ENCODE measurements at regions not wholly inside any gene's neighbourhood (a gene's known extent, or its start where the extent isn't known, plus 50 kb on each side); places are given as distances from the start of the nearest gene placed in this dataset.
"Not testable (repeated sequence)": the region's sequence is repeated elsewhere in the genome, so short reads cannot be mapped to it uniquely, and the experiment has no call there.

GRCh38 chr3:77746892-77747291, 707.0 kb downstream of the ROBO2 start:
- no peaks in the 10 kb centered on the region for H3K27me3 ChIP-seq
- no peak for TF ChIP-seq CTCF (IDR thresholded peaks at IDR 0.05)
- H3K4me3 ChIP-seq = no peak overlapping the region
- no peaks in the 10 kb centered on the region for H3K36me3 ChIP-seq
- no peaks in the 10 kb centered on the region for H3K4me1 ChIP-seq
- intact Hi-C loops (cut with DNase I) = no loop called here
- ATAC-seq (no peak), DNase-seq (no peak)
- H3K27ac ChIP-seq = no peak overlapping the region
- H3K9me3 ChIP-seq = no peaks in the 10 kb centered on the region

- H3K4me1 ChIP-seq; H3K9me3 ChIP-seq; H3K36me3 ChIP-seq; intact Hi-C loops (cut with DNase I); H3K4me3 ChIP-seq; H3K27ac ChIP-seq; DNase-seq; H3K27me3 ChIP-seq; ATAC-seq: not testable (repeated sequence)
Observed at GRCh38 chr3:77756397-77756975, 716.6 kb downstream of the ROBO2 start.

- intact Hi-C loops (cut with DNase I) = no loop called here
- H3K36me3 ChIP-seq = no peaks in the 10 kb centered on the region
- no peak overlapping the region for H3K4me3 ChIP-seq
- ATAC-seq (no peak), DNase-seq (no peak)
- H3K27ac ChIP-seq = no peak overlapping the region
- no peaks in the 10 kb centered on the region for H3K4me1 ChIP-seq
- TF ChIP-seq CTCF (IDR thresholded peaks at IDR 0.05) = no peak
- H3K27me3 ChIP-seq = no peaks in the 10 kb centered on the region
- H3K9me3 ChIP-seq = no peaks in the 10 kb centered on the region
Observed at GRCh38 chr3:77772459-77772858, 732.6 kb downstream of the ROBO2 start.

- intact Hi-C loops (cut with DNase I) = no loop called here
- no peak for ATAC-seq
Observed at GRCh38 chr3:77773084-77773483, 733.2 kb downstream of the ROBO2 start.

GRCh38 chr3:77780278-77780996, 740.5 kb downstream of the ROBO2 start:
- DNase-seq (no peak), ATAC-seq (no peak)
- no peak for TF ChIP-seq CTCF (IDR thresholded peaks at IDR 0.05)
- no peak overlapping the region for H3K4me3 ChIP-seq
- no peaks in the 10 kb centered on the region for H3K27me3 ChIP-seq
- no peaks in the 10 kb centered on the region for H3K4me1 ChIP-seq
- H3K9me3 ChIP-seq = no peaks in the 10 kb centered on the region
- no peak overlapping the region for H3K27ac ChIP-seq
- intact Hi-C loops (cut with DNase I) = no loop called here
- H3K36me3 ChIP-seq = no peaks in the 10 kb centered on the region

More at GRCh38 chr3:77773084-77773483, 733.2 kb downstream of the ROBO2 start:
- DNase-seq = no peak
- Histone ChIP-seq H3K27ac (no peak overlapping the region), H3K4me1 (no peaks in the 10 kb centered on the region), H3K27me3 (no peaks in the 10 kb centered on the region), H3K36me3 (no peaks in the 10 kb centered on the region), H3K9me3 (no peaks in the 10 kb centered on the region), H3K4me3 (no peak overlapping the region)
- TF ChIP-seq CTCF (IDR thresholded peaks at IDR 0.05) = no peak

GRCh38 chr3:77786216-77786615, 746.3 kb downstream of the ROBO2 start:
- intact Hi-C loops (cut with DNase I) = no loop called here
- DNase-seq = no peak
- H3K4me1 ChIP-seq = no peaks in the 10 kb centered on the region
- H3K9me3 ChIP-seq = no peaks in the 10 kb centered on the region
- ATAC-seq = no peak
- no peak overlapping the region for H3K4me3 ChIP-seq
- no peak overlapping the region for H3K27ac ChIP-seq
- H3K36me3 ChIP-seq = no peaks in the 10 kb centered on the region
- H3K27me3 ChIP-seq = no peaks in the 10 kb centered on the region
- no peak for TF ChIP-seq CTCF (IDR thresholded peaks at IDR 0.05)

Data from upper lobe of right lung (tissue), 1 donor.